SK-N-SH treated with all-trans-retinoic acid at 6 μM for 48 hours (cell line): ENCODE measurements at regions not wholly inside any gene's neighbourhood (a gene's known extent, or its start where the extent isn't known, plus 50 kb on each side); places are given as distances from the start of the nearest gene placed in this dataset.

Experiments
- BACH2 ChIP-seq: fragments of 250-450 bp; sonication (Bioruptor Pico); IDR thresholded peaks from 2 replicates; pipeline ENCODE4 v1.9.0; 2021; ENCODE audit warnings: mild to moderate bottlenecking, borderline replicate concordance
- CSDC2 ChIP-seq: fragments of 250-450 bp; sonication (Bioruptor Pico); IDR thresholded peaks from 2 replicates; pipeline ENCODE4 v1.5.0; 2020; ENCODE audit warnings: mild to moderate bottlenecking, moderate library complexity
- POU6F1 ChIP-seq: fragments of 250-450 bp; sonication (Bioruptor Pico); IDR thresholded peaks from 2 replicates; pipeline ENCODE4 v1.8.0; 2021; ENCODE audit warnings: low read depth, mild to moderate bottlenecking, moderate library complexity, borderline replicate concordance
- RARB ChIP-seq: fragments of 250-450 bp; sonication (Bioruptor Pico); IDR thresholded peaks from 2 replicates; pipeline ENCODE4 v1.8.0; 2021; ENCODE audit warnings: mild to moderate bottlenecking, moderate library complexity
- ZNF70 ChIP-seq: fragments of 450-650 bp; formaldehyde crosslinking; IDR thresholded peaks from 2 replicates; pipeline ENCODE4 v1.5.0; 2020; ENCODE audit warnings: mild to moderate bottlenecking, moderate library complexity

- no peak for TF ChIP-seq ZNF70 (CRISPR knock-in tag)
- TF ChIP-seq POU6F1 (CRISPR knock-in tag) = no peak
- TF ChIP-seq CSDC2 = no peak
- TF ChIP-seq RARB = no peak
- TF ChIP-seq BACH2 = no peak
Measured at GRCh38 chr12:60262378-60262777, 666.5 kb downstream of the SLC16A7 start.
